ENCODE measurements at regions not wholly inside any gene's neighbourhood (a gene's known extent, or its start where the extent isn't known, plus 50 kb on each side); places are given as distances from the start of the nearest gene placed in this dataset.
"Not testable (repeated sequence)": the region's sequence is repeated elsewhere in the genome, so short reads cannot be mapped to it uniquely, and the experiment has no call there.

- no peak for DNase-seq
These were observed 265.4 kb upstream of the ADGRL3 start for GRCh38 chr4:60934566-60935295.

GRCh38 chr4:60938181-60938580, 261.9 kb upstream of the ADGRL3 start:
- DNase-seq: no peak

GRCh38 chr4:60938621-60939020, 261.5 kb upstream of the ADGRL3 start:
- DNase-seq: no peak

GRCh38 chr4:60944060-60944459, 256.1 kb upstream of the ADGRL3 start:
- DNase-seq: no peak

GRCh38 chr4:60945641-60946040, 254.5 kb upstream of the ADGRL3 start:
- DNase-seq: no peak

GRCh38 chr4:60948008-60948407, 252.1 kb upstream of the ADGRL3 start:
- DNase-seq: no peak

- no peak for DNase-seq
These were observed 247.2 kb upstream of the ADGRL3 start for GRCh38 chr4:60952921-60953320.

GRCh38 chr4:60953826-60954225, 246.3 kb upstream of the ADGRL3 start:
- DNase-seq: no peak

- no peak for DNase-seq
These were observed 237.8 kb upstream of the ADGRL3 start for GRCh38 chr4:60962286-60962685.

GRCh38 chr4:60981534-60981933, 218.6 kb upstream of the ADGRL3 start:
- no peak for DNase-seq

- no peak for DNase-seq
These were observed 211.0 kb upstream of the ADGRL3 start for GRCh38 chr4:60989141-60989540.

- no peak for DNase-seq
These were observed 208.1 kb upstream of the ADGRL3 start for GRCh38 chr4:60992037-60992436.

- no peak for DNase-seq
These were observed 196.8 kb upstream of the ADGRL3 start for GRCh38 chr4:61003301-61003700.

- DNase-seq: no peak
These were observed 195.4 kb upstream of the ADGRL3 start for GRCh38 chr4:61004651-61005170.

GRCh38 chr4:61011051-61011450, 189.1 kb upstream of the ADGRL3 start:
- DNase-seq: no peak

- DNase-seq: not testable (repeated sequence)
These were observed 188.2 kb upstream of the ADGRL3 start for GRCh38 chr4:61011936-61012335.

GRCh38 chr4:61024610-61025009, 175.5 kb upstream of the ADGRL3 start:
- no peak for DNase-seq

GRCh38 chr4:61027939-61028338, 172.2 kb upstream of the ADGRL3 start:
- no peak for DNase-seq

- no peak for DNase-seq
These were observed 163.9 kb upstream of the ADGRL3 start for GRCh38 chr4:61036071-61036684.

- DNase-seq: no peak
These were observed 158.6 kb upstream of the ADGRL3 start for GRCh38 chr4:61041527-61041926.

- DNase-seq: no peak
These were observed 155.3 kb upstream of the ADGRL3 start for GRCh38 chr4:61044837-61045236.

GRCh38 chr4:61049018-61049417, 151.1 kb upstream of the ADGRL3 start:
- no peak for DNase-seq

GRCh38 chr4:61067381-61067780, 132.7 kb upstream of the ADGRL3 start:
- DNase-seq: no peak

GRCh38 chr4:61068060-61068459, 132.1 kb upstream of the ADGRL3 start:
- no peak for DNase-seq

- no peak for DNase-seq
These were observed 131.4 kb upstream of the ADGRL3 start for GRCh38 chr4:61068745-61069144.

Measured in HCEC 1CT (cell line).